Activated CD4-positive, alpha-beta T cell treated with anti-CD3 and anti-CD28 coated beads, Interleukin-2, Interleukin-4, amounts not matched to agents 100 ng/mL and 50 ng/mL, durations not matched to agents 16 hours and 8 hours (primary cell): ENCODE measurements at regions not wholly inside any gene's neighbourhood (a gene's known extent, or its start where the extent isn't known, plus 50 kb on each side); places are given as distances from the start of the nearest gene placed in this dataset.
"Not testable (repeated sequence)": the region's sequence is repeated elsewhere in the genome, so short reads cannot be mapped to it uniquely, and the experiment has no call there.

Source experiments
- DNase-seq: peaks from one replicate; pipeline ENCODE4 v3.0.0-alpha.2; 2020; ENCODE audit warnings: low spot score

DNA sequence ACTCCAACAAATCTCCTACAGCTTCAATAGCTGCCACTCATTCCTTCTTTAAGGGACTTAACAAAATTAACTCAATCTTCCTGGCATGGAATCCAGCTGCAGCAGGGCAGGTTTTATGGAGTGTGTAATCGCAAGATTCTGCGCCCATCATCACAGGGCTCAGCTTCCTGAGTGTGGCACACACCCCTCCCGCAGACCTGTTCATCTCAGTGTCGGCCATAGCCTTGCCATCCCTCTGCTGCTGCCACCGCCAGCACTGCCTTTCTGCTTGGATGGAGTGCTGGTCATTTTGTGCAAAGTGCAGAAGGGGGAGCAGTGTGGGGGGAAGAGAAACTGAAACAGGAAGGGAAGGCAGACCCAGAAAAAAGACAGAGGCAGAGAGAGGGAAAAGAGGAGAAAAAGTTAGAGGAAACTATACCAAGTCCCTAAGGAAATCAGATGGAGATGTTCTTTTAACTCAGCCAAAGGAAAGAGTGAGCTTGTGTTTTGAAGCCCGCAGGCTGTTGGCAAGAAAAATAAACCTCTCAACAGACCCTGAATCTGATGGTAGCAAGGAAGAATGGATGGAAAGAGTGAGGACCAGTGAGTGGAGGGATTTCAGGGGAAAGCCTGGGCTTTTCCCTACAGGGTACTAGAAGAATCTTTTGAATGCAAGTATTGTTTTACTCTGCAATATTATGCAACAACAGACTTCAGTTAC lies 324.2 kb downstream of the SEC16B start:
- DNase-seq, result no peak

DNA sequence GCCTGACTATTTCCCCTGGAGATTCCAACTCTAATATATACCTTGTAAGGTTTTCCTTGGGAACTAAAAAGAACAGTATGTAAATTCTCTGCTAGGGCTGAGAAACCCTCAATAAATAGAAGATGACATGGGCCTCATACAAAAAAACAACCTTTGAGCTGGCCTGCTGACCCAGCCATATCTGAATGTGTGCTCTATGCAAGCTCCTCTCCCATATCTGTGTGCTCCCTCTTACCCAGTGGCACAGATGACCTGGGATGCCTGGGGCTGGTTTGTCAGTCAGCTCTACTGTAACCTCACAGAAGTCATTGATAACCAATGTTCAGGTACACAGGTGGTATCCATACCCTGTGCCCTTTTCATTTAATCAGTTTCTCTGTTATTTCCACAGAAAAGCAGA lies 329.2 kb downstream of the SEC16B start:
- DNase-seq, result no peak

DNA sequence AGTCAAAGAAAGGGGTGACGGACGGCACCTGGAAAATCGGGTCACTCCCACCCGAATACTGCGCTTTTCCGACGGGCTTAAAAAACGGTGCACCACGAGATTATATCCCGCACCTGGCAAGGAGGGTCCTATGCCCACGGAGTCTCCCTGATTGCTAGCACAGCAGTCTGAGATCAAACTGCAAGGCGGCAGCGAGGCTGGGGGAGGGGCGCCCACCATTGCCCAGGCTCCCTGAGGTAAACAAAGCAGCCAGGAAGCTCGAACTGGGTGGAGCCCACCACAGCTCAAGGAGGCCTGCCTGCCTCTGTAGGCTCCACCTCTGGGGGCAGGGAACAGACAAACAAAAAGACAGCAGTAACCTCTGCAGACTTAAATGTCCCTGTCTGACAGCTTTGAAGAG lies 335.7 kb downstream of the SEC16B start:
- not testable (repeated sequence) for DNase-seq

DNA sequence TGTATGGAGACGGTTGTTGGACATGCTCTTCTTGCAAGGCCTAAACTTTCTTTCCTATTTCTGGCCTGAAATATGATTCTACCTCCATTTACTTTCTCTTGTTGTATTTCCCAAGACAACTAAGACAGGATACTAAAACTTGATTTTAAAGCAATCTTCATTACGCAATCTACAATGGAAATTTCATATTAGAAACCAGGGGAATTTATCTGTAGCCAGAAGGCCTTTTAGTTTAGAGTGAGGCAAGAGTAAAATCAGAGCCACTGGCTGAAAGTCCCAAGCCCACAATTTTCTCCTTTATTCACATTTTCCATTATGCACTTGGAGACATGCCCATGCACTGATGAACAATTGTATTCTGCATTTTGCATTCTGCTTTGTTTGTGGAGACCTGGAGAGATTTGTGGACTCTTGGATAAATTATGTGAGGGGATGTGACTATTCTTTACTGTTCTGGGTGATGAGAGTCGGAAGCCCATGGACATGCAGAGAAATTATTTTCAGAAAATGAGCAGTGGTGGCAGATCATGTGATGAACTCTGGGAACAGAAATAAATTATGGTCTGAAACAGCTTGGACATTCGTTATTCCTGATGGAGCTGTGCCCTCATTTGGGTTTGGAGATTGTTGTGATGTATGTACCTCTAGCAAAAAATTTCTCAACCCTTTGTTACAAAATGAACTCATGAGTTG lies 336.8 kb downstream of the SEC16B start:
- no peak for DNase-seq

DNA sequence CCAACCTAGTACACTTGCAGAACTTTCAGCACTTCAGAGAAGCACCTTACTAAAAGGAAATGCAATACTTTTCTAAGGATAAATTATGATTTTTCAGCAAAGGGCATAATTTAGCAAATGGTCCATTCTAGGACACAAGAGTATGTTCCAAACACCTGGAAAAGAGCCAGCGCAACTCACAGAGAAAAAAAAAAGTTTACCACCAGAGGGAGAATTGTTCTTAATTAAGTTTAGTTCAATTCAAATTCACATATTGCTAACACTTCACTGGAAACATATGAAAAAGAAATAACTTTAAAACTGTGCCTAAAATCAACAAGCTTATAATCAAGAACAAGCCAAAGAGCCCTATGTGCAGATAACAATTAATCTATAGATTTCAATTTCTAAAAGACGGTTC lies 338.1 kb downstream of the SEC16B start:
- no peak for DNase-seq

DNA sequence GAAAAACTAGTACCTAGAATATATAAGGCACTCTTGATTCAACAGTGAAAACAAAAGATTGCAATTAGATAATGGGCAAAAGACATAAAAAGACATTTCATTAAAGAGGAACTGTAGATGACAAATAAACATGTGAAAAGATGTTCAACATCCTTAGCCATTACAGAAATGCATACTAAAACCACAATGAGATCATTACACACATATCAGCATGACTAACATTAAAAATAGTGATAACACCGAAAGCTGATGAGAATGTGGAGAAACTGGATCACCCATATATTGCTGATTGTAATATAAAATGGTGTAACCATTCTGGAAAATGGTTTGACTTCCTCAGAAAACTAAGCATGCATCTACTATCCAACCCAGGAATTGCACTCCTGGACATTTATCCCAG lies 340.3 kb downstream of the SEC16B start:
- DNase-seq, result no peak

DNA sequence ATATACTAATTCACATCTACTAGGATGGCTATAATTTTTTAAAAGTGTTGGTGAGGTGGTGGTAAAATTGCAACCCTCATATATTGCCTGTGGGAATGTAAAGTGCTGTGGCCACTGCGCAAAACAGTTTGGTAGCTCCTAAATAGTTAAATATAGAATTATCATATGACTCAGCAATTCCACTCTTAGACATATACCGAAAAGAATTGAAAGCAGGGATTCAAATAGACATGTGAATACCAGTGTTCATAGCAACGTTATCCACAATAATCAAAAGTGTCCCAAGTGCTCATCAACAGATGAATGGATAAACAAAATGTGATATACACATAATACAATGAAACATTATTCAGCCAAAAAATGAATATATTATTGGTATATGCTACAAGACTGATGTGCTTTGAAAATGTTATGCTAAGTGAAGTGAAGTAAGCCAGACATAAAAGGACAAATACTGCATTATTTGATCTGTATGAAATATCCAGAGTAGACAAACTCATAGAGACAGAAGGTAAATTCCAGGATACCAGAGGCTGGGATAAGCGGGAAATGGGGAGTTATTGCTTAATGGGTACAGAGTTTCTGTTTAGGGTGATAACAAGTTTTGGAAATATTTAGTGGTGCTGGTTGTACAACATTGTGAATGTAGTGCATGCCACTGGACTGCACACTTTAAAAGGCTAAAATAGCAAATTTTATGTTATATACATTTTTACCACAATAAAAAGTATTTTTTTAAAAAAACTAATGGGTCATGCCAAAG lies 342.5 kb downstream of the SEC16B start:
- no peak for DNase-seq

DNA sequence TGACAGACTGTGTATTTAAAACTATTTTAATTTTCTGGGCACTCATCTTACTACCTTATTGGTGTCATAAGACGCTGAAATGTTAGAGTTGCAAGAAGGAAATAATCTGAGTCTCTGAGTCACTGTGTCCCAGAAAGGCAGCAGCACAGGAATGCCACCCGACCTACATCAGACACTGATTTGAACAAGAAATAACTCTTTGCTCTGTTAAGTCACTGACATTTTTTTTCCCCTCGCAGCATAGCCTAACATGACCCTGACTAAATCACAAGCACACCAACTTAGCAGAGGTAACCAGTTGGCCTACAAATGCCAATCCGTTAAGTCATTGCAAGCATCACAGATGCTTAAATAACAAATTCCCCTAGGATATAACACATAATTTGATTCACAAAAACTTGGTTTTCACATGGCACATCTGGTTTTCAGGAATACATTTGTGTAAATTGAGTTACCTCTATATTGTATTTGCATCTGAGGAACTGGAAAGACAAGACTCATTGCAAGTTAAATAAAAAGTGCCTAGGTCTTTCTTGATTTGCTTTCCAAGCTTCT lies 349.1 kb downstream of the SEC16B start:
- DNase-seq, result no peak

DNA sequence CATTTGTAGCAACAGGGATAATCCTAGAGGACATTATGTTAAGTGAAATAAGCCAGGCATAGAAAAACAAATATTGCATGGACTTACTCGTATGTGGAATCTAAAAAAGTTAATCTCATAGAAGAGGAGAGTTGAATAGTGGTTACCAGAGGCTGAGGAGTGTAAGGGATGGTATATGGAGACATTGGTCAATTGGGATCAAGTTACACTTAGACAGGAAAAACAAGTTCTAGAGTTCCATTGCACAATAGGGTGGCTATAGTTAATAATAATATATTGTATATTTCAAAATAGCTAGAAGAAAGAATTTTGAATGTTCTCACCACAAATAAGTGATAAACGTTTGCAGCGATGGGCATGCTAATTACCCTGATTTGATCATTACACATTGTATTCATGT lies 354.6 kb downstream of the SEC16B start:
- no peak for DNase-seq

DNA sequence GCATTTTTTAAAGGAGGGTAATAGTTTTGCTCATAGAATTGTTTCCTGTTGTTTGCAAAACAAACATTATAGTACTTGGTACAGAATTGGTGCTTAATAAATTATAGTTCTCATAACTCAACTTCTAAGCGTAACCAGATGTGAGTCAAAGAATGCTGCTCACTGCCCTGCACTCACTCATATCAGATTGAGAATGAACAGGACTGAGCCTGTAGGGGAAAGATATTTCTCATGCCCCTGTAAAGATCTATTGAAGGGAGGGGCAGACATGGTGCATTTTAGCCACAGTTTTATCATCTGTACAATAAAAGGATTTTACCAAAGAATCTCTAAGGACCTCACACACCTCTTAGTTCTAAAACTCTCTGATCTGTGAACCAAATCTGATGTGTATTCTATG lies 358.5 kb downstream of the SEC16B start:
- no peak for DNase-seq

DNA sequence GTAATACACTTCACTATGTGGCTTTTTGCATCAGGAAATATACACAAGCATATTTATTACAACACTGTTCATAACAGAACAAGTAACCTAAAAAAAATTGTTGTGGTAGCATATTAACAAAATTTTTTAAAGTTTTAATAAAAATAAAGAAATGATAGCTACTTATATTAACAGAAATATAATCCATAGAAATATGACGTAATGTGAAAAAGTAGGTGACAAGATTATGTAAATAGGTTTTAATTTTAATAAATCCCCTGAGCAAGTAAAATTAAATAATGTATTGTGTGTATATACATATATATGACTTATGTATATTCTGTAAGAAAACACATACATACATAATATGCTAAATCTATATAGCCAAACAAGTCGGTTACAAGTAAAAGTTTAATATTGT lies 359.9 kb downstream of the SEC16B start:
- DNase-seq, result no peak

DNA sequence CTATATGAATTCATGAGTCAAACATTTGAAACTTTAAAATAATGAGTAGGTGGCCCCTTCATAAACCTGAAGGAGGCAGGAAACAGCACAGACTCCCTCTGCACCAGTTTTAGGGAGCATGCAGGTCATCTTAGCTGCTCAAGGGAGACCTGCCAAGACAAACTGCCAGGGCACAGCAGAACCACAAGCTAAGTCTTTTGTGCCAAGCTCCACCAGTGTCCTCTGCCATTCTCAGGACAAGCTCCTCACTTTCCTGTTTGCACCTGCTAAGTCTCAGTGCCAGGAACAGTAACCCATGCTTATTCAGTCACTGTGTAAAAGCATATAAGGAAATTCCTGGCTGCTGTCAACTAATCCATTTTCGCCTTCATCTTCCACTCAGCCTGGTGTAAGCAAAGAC lies 368.9 kb downstream of the SEC16B start:
- DNase-seq, result no peak

DNA sequence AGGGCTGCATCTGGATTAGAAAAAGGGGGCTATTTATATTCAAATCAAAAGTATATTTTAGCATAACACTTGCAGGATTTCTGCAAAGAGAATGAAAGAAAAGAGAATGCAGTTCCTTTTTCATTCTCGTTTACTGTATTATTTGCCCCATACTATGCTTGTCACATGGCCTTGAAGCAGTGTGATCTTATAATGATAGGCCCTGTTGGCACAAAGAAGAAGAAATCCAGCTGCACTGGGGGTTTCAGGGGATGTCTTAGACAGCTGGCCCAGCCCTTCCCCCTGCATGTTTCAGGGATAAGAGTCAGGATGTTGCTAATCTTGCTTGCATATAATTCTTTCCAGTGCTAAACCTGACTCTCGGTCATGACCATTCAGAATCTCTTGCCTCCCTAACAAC lies 369.5 kb downstream of the SEC16B start:
- no peak for DNase-seq

DNA sequence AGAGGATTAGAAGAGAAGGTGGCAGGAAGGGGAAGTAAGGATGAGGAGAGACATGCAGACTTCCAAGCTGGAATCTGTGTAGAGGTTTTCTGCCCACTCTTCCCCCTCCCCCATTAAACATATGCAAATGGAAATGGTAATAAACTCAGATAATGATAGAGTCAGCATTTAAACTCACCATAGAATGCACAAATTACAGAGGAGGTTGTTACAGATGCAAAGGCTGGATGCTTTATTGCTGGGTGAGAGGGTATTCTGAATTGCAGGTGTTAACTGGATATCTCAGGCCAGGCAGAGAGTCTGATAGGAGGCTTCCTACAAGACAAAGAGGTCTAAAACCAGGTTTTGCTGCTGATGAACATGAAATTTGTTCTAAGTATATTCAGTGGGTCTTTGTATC lies 372.5 kb downstream of the SEC16B start:
- no peak for DNase-seq

DNA sequence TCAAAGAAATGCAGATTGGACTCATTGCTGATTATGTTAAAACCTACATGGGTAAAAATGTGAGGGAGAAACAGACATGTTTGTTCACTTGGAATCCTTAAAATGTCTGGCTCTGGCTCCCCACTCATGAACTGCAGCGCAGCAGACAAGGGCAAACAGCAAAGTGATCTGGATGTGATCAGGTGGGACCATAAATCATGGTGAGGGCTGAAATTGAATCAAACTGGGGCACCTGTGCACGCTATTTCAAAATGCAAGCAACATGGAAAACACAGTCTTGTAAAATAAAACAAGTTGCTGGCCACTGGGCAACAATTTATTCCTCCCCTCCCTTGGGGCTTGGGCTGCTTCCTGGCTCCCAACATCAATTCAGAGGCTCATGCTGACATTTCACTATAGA lies 373.4 kb downstream of the SEC16B start:
- DNase-seq, result no peak

DNA sequence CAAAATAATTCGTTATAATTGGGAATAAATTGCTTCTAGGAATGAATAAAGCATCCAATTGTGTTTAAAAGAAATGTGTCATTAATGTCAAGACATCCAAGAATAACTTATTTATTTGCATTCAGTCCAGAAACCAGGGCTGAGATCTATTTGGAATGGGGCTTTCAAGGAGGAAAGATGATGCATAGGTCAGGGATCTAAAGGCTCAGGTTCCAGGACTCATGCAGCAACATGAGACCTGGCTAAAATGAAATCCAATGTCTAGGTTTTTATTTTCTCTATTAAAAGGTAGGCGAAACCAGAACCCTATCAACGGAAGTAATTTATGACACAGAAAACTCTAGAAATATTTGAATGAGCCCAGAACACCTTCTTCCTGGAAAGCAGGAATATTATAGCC lies 376.8 kb downstream of the SEC16B start:
- DNase-seq, result no peak

DNA sequence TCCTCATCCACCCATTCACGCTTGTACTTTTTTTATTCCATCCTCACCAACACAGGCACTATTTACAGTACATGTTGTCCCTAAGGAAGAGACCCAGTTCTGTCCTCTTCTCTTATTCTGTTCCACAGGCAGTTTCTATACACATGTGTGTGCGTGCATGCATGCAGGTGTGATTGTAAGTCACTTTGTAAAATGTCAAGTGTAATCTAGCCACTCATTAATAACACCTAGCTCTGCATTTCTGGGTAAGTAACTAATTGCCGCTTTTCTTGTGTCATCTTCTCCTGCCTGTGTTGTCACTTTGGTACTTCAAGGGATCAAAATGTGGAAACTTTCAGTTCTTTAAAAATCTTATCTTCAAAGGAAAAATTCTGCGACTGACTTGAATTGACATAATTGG lies 377.2 kb downstream of the SEC16B start:
- DNase-seq, result no peak

DNA sequence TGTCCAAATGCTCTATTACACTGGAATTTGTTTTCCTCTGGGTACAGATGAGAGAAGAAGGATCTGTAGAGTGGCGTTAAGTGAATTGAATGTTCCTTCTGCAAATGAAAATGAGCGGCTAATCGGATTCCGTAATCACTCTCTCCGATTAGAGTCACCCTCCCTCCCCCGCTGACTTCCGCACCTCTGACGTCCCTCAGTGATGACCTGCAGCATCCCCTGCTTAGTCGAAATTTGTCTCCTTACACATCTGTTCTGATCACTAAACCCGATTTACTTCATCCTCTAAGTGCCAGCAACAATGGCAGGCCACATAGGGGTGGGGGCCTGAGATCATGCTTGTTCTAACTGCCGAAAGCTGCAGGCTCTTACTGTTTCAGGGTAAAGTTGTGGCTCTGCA lies 378.7 kb downstream of the SEC16B start:
- no peak for DNase-seq

DNA sequence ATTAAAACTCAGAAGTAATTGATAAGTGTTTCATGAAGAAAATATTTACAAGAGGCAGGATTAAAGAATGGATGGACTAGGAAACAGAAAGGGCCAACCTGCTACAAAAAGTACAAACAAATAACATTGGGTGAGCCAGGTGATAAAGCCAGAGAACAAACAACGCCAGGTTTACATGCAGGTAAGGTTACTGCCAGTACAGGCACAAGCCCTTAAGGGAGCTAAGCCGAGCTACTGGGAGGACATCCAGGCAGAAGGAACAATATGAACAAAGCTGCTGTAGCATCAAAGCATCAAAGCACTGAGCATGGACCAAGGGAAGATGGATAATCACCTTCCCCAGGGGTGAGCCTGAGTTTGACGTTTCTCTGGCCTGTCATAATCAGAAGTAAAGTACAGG lies 380.7 kb downstream of the SEC16B start:
- DNase-seq, result no peak

DNA sequence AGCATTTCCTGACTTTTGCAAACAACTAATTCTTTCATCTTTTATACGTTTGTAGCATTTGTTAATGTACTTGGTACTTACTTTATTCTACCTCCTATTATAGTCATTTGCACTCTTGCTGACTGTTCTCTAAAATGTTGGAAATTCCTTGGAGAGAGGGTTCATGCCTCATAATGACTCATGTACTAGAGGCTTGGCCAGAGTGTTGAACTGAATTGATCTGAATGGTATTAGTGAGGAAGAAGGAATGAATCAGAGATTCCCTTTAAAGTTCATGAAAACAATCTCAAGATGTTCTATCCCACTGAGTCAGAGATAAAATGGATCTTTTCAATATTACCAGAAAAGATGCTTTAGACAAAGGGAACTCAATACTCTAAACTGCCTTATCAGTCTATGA lies 383.4 kb downstream of the SEC16B start:
- no peak for DNase-seq

DNA sequence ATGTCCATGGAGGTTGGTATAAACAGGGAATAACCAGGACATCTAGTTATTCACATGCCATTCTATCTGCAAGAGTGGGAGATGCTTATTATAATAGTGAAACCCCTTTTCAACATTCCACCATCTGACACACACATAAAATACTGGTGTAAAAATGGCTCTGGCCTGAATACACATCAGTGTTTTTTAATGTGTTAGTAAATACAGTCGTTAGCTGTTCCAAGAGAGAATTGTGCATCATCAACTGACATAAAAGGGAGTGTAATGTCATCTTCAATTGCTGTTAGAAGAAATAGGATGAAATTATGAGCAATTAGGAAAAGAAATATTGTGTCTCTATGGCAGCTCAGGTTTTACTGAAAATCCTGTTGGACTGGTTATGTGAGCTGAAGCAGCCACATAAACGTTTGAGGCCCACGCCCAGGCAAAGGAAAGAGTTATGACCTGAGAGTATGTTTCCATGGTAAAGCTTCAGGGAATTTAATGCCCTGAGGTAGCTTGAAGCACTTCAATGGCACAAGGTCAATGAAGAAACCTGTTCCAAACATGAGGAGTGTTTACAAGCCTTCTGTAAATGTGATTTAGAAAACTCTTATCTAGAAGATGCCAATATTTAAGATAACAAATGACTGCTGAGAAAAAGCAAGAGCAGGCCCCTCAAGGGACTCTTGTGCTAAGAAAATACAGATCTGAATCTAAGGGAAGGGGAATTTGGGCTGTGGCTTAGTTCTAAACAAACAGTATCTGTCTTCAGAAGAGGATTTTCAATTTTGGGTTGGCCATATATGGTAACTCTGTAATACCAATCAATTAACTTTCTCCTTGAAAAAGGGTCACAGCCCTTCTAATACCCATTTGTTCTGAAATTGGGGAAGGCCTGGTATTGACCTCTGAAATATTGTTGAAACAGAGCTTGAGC lies 384.3 kb downstream of the SEC16B start:
- DNase-seq, result no peak

DNA sequence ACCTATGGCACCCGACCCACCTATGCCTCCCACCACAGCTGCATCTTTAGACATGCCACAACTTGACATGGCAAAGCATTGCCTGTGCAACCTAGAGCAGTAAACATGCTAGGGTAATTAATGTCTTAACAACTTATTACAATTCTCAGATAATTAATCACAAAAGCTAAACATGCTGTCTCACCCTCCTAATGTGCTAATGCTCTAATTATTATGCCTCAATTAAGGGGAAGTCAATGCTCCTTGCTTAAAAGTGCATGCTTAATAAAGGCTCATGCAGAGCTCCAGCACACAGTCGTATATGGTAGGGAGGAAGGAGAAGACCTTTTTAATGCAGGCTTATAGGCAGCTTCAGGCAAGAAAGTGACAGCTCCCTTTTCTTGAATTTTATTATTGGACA lies 396.0 kb downstream of the SEC16B start:
- DNase-seq, result no peak
